ENCODE measurements at regions not wholly inside any gene's neighbourhood (a gene's known extent, or its start where the extent isn't known, plus 50 kb on each side); places are given as distances from the start of the nearest gene placed in this dataset.

- Histone ChIP-seq H3K4me3 (ENCODE audit: low read depth, low read length, poor library complexity, severe bottlenecking) (no peak overlapping the region), H3K4me1 (ENCODE audit: insufficient read depth, low read length, severe bottlenecking) (no peaks in the 10 kb centered on the region), H3K4me2 (ENCODE audit: low read length) (no peak overlapping the region), H3K27me3 (ENCODE audit: insufficient read depth, low read length) (no peaks in the 10 kb centered on the region), H3K27ac (ENCODE audit: low read depth, low read length, poor library complexity, severe bottlenecking) (no peak overlapping the region), H3K9me3 (ENCODE audit: low read length) (no peaks in the 10 kb centered on the region), H2AFZ (ENCODE audit: low read length) (no peak overlapping the region), H4K20me1 (ENCODE audit: insufficient read depth, low read length) (no peaks in the 10 kb centered on the region), H3K79me2 (ENCODE audit: insufficient read depth, low read length) (no peaks in the 10 kb centered on the region), H3K36me3 (ENCODE audit: insufficient read depth, low read length) (no peaks in the 10 kb centered on the region), H3K9me2 (ENCODE audit: low read depth, low read length) (no peaks in the 10 kb centered on the region), H3K9ac (ENCODE audit: low read length) (no peak overlapping the region), H3F3A (ENCODE audit: insufficient read depth, low read length) (no peaks in the 10 kb centered on the region)
- TF ChIP-seq EZH2 (IDR thresholded peaks at IDR 0.05; ENCODE audit: borderline replicate concordance, low read length) (no peak), CTCF (IDR thresholded peaks at IDR 0.05; ENCODE audit: low read length) (no peak)
Measured at GRCh38 chr2:16256601-16257321, 316.4 kb downstream of the MYCN start.

- Histone ChIP-seq H3K9ac (ENCODE audit: low read length) (no peak overlapping the region), H3K4me3 (ENCODE audit: low read depth, low read length, poor library complexity, severe bottlenecking) (no peak overlapping the region), H3K4me1 (ENCODE audit: insufficient read depth, low read length, severe bottlenecking) (no peaks in the 10 kb centered on the region), H4K20me1 (ENCODE audit: insufficient read depth, low read length) (no peaks in the 10 kb centered on the region), H3K36me3 (ENCODE audit: insufficient read depth, low read length) (no peaks in the 10 kb centered on the region), H2AFZ (ENCODE audit: low read length) (no peak overlapping the region), H3K9me3 (ENCODE audit: low read length) (no peaks in the 10 kb centered on the region), H3K9me2 (ENCODE audit: low read depth, low read length) (no peaks in the 10 kb centered on the region), H3K27me3 (ENCODE audit: insufficient read depth, low read length) (no peaks in the 10 kb centered on the region), H3K4me2 (ENCODE audit: low read length) (no peak overlapping the region), H3F3A (ENCODE audit: insufficient read depth, low read length) (no peaks in the 10 kb centered on the region), H3K79me2 (ENCODE audit: insufficient read depth, low read length) (no peaks in the 10 kb centered on the region), H3K27ac (ENCODE audit: low read depth, low read length, poor library complexity, severe bottlenecking) (no peak overlapping the region)
- TF ChIP-seq CTCF (IDR thresholded peaks at IDR 0.05; ENCODE audit: low read length), result no peak
- TF ChIP-seq EZH2 (IDR thresholded peaks at IDR 0.05; ENCODE audit: borderline replicate concordance, low read length), result no peak
Measured at GRCh38 chr2:16255120-16255519, 314.8 kb downstream of the MYCN start.

GRCh38 chr2:16254356-16254965 is 314.1 kb downstream of the MYCN start:
- H3K27me3 ChIP-seq (ENCODE audit: insufficient read depth, low read length), result no peaks in the 10 kb centered on the region
- no peaks in the 10 kb centered on the region for H3K79me2 ChIP-seq (ENCODE audit: insufficient read depth, low read length)
- no peak for TF ChIP-seq CTCF (IDR thresholded peaks at IDR 0.05; ENCODE audit: low read length)
- no peak for TF ChIP-seq EZH2 (IDR thresholded peaks at IDR 0.05; ENCODE audit: borderline replicate concordance, low read length)
- no peak overlapping the region for H3K4me3 ChIP-seq (ENCODE audit: low read depth, low read length, poor library complexity, severe bottlenecking)
- H3K9me2 ChIP-seq (ENCODE audit: low read depth, low read length), result no peaks in the 10 kb centered on the region
- H2AFZ ChIP-seq (ENCODE audit: low read length), result no peak overlapping the region
- H3K4me1 ChIP-seq (ENCODE audit: insufficient read depth, low read length, severe bottlenecking), result no peaks in the 10 kb centered on the region
- no peaks in the 10 kb centered on the region for H3F3A ChIP-seq (ENCODE audit: insufficient read depth, low read length)
- no peaks in the 10 kb centered on the region for H3K9me3 ChIP-seq (ENCODE audit: low read length)
- no peak overlapping the region for H3K4me2 ChIP-seq (ENCODE audit: low read length)
- H4K20me1 ChIP-seq (ENCODE audit: insufficient read depth, low read length), result no peaks in the 10 kb centered on the region
- H3K9ac ChIP-seq (ENCODE audit: low read length), result no peak overlapping the region
- H3K36me3 ChIP-seq (ENCODE audit: insufficient read depth, low read length), result no peaks in the 10 kb centered on the region
- H3K27ac ChIP-seq (ENCODE audit: low read depth, low read length, poor library complexity, severe bottlenecking), result no peak overlapping the region
